GM19193 (cell line): ENCODE measurements at regions not wholly inside any gene's neighbourhood (a gene's known extent, or its start where the extent isn't known, plus 50 kb on each side); places are given as distances from the start of the nearest gene placed in this dataset.

Experiments used
- POLR2A ChIP-seq: IDR thresholded peaks from 4 replicates; pipeline ENCODE4 v1.6.1; 2011; ENCODE audit not compliant: insufficient read depth, insufficient read length; ENCODE audit errors: extremely low read depth

- peak; percentile 39 for TF ChIP-seq POLR2A
These were observed 350.3 kb downstream of the PTTG2 start for GRCh38 chr4:38310446-38311043.

- no peak for TF ChIP-seq POLR2A
These were observed 351.4 kb downstream of the PTTG2 start for GRCh38 chr4:38311495-38312126.

GRCh38 chr4:38313175-38313574 lies 350.8 kb upstream of the KLF3 start:
- TF ChIP-seq POLR2A: no peak

- TF ChIP-seq POLR2A: no peak
These were observed 349.9 kb upstream of the KLF3 start for GRCh38 chr4:38313999-38314561.

GRCh38 chr4:38314663-38315062 lies 349.3 kb upstream of the KLF3 start:
- TF ChIP-seq POLR2A: no peak

- TF ChIP-seq POLR2A: no peak
These were observed 348.7 kb upstream of the KLF3 start for GRCh38 chr4:38315286-38315685.

GRCh38 chr4:38316045-38316444 lies 348.0 kb upstream of the KLF3 start:
- no peak for TF ChIP-seq POLR2A

GRCh38 chr4:38317041-38317674 lies 346.8 kb upstream of the KLF3 start:
- TF ChIP-seq POLR2A: no peak

GRCh38 chr4:38318737-38319455 lies 345.1 kb upstream of the KLF3 start:
- peak; percentile 51 for TF ChIP-seq POLR2A

- no peak for TF ChIP-seq POLR2A
These were observed 344.3 kb upstream of the KLF3 start for GRCh38 chr4:38319456-38320342.

- no peak for TF ChIP-seq POLR2A
These were observed 343.7 kb upstream of the KLF3 start for GRCh38 chr4:38320343-38320695.

GRCh38 chr4:38320833-38321232 lies 343.2 kb upstream of the KLF3 start:
- no peak for TF ChIP-seq POLR2A

- no peak for TF ChIP-seq POLR2A
These were observed 341.3 kb upstream of the KLF3 start for GRCh38 chr4:38322714-38323113.

GRCh38 chr4:38323141-38323641 lies 340.8 kb upstream of the KLF3 start:
- TF ChIP-seq POLR2A: no peak
